ENCODE measurements at regions not wholly inside any gene's neighbourhood (a gene's known extent, or its start where the extent isn't known, plus 50 kb on each side); places are given as distances from the start of the nearest gene placed in this dataset.

DNA sequence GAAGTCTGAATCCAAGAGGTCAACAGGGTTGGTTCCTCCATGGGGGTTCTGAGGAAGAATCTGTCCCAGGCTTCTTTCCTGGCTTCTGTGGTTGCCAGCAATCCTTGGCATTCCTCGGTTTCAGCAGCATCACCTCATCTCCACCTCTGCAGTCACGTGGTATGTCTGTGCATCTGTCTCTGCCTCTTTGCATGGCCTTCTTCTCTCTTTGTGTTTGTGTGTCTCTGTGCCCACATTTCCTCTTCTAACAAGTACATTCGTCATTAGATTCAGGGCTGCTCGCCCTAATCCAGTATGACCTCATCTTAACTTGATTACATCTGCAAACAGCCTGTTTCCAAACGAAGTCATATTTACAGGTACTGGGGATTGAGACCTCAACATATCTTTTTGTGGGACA, 114.0 kb downstream of the BCOR start:
- no peaks in the 10 kb centered on the region for H3K27me3 ChIP-seq (ENCODE audit: insufficient read depth, low read depth, low read length)
- no peaks in the 10 kb centered on the region for H3K9me2 ChIP-seq (ENCODE audit: insufficient read depth, low read length)
- no peak overlapping the region for H3K9ac ChIP-seq (ENCODE audit: low read length)

DNA sequence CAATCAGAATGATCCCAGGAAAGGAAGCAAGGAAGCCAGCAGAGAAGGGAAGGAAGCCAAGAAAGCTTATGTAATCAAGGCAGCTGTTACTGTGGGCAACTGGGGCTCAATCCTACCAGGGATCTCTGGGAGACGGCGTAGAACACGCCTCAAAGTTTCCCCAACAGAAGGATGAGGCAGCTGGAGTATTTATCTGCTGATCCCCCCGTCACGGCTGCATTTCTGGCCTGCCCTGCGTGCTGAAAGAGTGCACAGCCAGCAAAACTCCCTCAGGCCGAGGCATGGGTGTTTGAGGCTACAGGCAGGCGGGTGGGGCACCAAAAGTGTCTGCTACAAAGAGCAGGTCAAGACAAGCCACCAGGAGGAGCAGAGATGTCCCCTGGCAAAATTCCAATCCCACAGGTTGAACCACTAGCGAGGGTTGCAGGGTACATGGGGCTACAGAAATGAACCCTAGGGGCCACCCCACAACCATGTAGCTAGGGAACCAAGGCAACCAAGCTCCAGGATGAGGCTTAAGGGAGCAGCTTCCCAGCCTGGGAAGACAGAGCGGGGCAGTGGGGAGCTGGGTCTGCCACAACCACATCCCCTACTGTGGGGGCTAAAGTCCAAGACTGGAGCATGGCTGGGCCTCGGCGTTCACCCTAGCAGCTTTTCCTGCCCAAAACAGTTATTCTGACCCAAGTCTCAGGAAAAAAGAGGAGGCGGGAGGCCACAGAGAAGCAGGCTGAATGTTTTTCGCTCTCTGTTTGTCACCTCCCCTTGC, 113.4 kb downstream of the BCOR start:
- H3K9me2 ChIP-seq (ENCODE audit: insufficient read depth, low read length): no peaks in the 10 kb centered on the region
- H3K4me2 ChIP-seq (ENCODE audit: low read length): no peak overlapping the region
- no peak overlapping the region for H3K27ac ChIP-seq (ENCODE audit: low read length)
- no peak overlapping the region for H2AFZ ChIP-seq (ENCODE audit: low read depth, low read length)
- H3K9ac ChIP-seq (ENCODE audit: low read length): no peak overlapping the region
- no peaks in the 10 kb centered on the region for H3K79me2 ChIP-seq (replicated peaks; ENCODE audit: insufficient read depth, low read length)
- H3K9me3 ChIP-seq (ENCODE audit: low read length): no peaks in the 10 kb centered on the region
- no peaks in the 10 kb centered on the region for H3K27me3 ChIP-seq (ENCODE audit: insufficient read depth, low read depth, low read length)
- no peak for TF ChIP-seq POLR2AphosphoS5 (IDR thresholded peaks at IDR 0.05)
- TF ChIP-seq, protein P1, sequence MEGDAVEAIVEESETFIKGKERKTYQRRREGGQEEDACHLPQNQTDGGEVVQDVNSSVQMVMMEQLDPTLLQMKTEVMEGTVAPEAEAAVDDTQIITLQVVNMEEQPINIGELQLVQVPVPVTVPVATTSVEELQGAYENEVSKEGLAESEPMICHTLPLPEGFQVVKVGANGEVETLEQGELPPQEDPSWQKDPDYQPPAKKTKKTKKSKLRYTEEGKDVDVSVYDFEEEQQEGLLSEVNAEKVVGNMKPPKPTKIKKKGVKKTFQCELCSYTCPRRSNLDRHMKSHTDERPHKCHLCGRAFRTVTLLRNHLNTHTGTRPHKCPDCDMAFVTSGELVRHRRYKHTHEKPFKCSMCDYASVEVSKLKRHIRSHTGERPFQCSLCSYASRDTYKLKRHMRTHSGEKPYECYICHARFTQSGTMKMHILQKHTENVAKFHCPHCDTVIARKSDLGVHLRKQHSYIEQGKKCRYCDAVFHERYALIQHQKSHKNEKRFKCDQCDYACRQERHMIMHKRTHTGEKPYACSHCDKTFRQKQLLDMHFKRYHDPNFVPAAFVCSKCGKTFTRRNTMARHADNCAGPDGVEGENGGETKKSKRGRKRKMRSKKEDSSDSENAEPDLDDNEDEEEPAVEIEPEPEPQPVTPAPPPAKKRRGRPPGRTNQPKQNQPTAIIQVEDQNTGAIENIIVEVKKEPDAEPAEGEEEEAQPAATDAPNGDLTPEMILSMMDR (IDR thresholded peaks at IDR 0.05; ENCODE audit: poor library complexity, severe bottlenecking): no peak
- TF ChIP-seq, protein P2, sequence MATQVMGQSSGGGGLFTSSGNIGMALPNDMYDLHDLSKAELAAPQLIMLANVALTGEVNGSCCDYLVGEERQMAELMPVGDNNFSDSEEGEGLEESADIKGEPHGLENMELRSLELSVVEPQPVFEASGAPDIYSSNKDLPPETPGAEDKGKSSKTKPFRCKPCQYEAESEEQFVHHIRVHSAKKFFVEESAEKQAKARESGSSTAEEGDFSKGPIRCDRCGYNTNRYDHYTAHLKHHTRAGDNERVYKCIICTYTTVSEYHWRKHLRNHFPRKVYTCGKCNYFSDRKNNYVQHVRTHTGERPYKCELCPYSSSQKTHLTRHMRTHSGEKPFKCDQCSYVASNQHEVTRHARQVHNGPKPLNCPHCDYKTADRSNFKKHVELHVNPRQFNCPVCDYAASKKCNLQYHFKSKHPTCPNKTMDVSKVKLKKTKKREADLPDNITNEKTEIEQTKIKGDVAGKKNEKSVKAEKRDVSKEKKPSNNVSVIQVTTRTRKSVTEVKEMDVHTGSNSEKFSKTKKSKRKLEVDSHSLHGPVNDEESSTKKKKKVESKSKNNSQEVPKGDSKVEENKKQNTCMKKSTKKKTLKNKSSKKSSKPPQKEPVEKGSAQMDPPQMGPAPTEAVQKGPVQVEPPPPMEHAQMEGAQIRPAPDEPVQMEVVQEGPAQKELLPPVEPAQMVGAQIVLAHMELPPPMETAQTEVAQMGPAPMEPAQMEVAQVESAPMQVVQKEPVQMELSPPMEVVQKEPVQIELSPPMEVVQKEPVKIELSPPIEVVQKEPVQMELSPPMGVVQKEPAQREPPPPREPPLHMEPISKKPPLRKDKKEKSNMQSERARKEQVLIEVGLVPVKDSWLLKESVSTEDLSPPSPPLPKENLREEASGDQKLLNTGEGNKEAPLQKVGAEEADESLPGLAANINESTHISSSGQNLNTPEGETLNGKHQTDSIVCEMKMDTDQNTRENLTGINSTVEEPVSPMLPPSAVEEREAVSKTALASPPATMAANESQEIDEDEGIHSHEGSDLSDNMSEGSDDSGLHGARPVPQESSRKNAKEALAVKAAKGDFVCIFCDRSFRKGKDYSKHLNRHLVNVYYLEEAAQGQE (IDR thresholded peaks at IDR 0.05; ENCODE audit: borderline replicate concordance): no peak
- TF ChIP-seq TAF1 (IDR thresholded peaks at IDR 0.05; ENCODE audit: low read depth): no peak
- TF ChIP-seq RAD21 (conservative IDR thresholded peaks at IDR 0.05): no peak
- no peak for TF ChIP-seq EP300 (conservative IDR thresholded peaks at IDR 0.05; ENCODE audit: poor library complexity, severe bottlenecking)
- TF ChIP-seq MXI1 (conservative IDR thresholded peaks at IDR 0.05; ENCODE audit: poor library complexity, severe bottlenecking): no peak
- no peak for TF ChIP-seq SMC3 (conservative IDR thresholded peaks at IDR 0.05; ENCODE audit: poor library complexity)
- no peak for TF ChIP-seq EZH2 (IDR thresholded peaks at IDR 0.05; ENCODE audit: borderline replicate concordance, insufficient read depth, low read length, poor library complexity, severe bottlenecking)
- H3F3A ChIP-seq (ENCODE audit: insufficient read depth, low read length, poor library complexity, severe bottlenecking): no peaks in the 10 kb centered on the region
- no peaks in the 10 kb centered on the region for H4K20me1 ChIP-seq (ENCODE audit: insufficient read depth)
- H3K36me3 ChIP-seq (ENCODE audit: insufficient read depth, low read length): no peaks in the 10 kb centered on the region
- no peak overlapping the region for H3K4me3 ChIP-seq (ENCODE audit: low read length)

More for the DNA sequence above, 114.0 kb downstream of the BCOR start:
- H3K36me3 ChIP-seq (ENCODE audit: insufficient read depth, low read length): no peaks in the 10 kb centered on the region
- H3K4me3 ChIP-seq (ENCODE audit: low read length): no peak overlapping the region
- H3K9me3 ChIP-seq (ENCODE audit: low read length): no peaks in the 10 kb centered on the region
- no peak overlapping the region for H2AFZ ChIP-seq (ENCODE audit: low read depth, low read length)
- H3K4me2 ChIP-seq (ENCODE audit: low read length): no peak overlapping the region
- no peaks in the 10 kb centered on the region for H4K20me1 ChIP-seq (ENCODE audit: insufficient read depth)
- H3K79me2 ChIP-seq (replicated peaks; ENCODE audit: insufficient read depth, low read length): no peaks in the 10 kb centered on the region
- H3F3A ChIP-seq (ENCODE audit: insufficient read depth, low read length, poor library complexity, severe bottlenecking): no peaks in the 10 kb centered on the region
- no peak overlapping the region for H3K27ac ChIP-seq (ENCODE audit: low read length)
- TF ChIP-seq EP300 (conservative IDR thresholded peaks at IDR 0.05; ENCODE audit: poor library complexity, severe bottlenecking) (no peak), SMC3 (conservative IDR thresholded peaks at IDR 0.05; ENCODE audit: poor library complexity) (no peak), RAD21 (conservative IDR thresholded peaks at IDR 0.05) (no peak), EZH2 (IDR thresholded peaks at IDR 0.05; ENCODE audit: borderline replicate concordance, insufficient read depth, low read length, poor library complexity, severe bottlenecking) (no peak)
